RWPE1 (cell line): ENCODE measurements at regions not wholly inside any gene's neighbourhood (a gene's known extent, or its start where the extent isn't known, plus 50 kb on each side); places are given as distances from the start of the nearest gene placed in this dataset.

Experiments
- CTCF ChIA-PET: fragments of 350-600 bp; sonication (Branson Sonifier 250); formaldehyde crosslinking; extraction: SDS; loops from one replicate; lab custom pipeline; 2021; lab: Yijun Ruan, JAX
- POLR2A ChIA-PET: fragments of 400-600 bp; formaldehyde crosslinking; extraction: SDS; loops from one replicate; lab custom pipeline; 2020; ENCODE audit warnings: antibody characterized with exemption; ENCODE audit not compliant: low non-redundant PET; lab: Yijun Ruan, JAX
- DNase-seq: peaks from one replicate; pipeline ENCODE4 v3.0.0; 2012; ENCODE audit warnings: low spot score
- H3K27ac ChIP-seq: fragments of 450-650 bp; 2 replicates; pipeline ENCODE4 v1.5.1; 2017
- CTCF ChIP-seq: fragments of 450-650 bp; conservative IDR thresholded peaks from 2 replicates; pipeline ENCODE4 v1.5.1; 2017; ENCODE audit warnings: low read depth, mild to moderate bottlenecking

DNA sequence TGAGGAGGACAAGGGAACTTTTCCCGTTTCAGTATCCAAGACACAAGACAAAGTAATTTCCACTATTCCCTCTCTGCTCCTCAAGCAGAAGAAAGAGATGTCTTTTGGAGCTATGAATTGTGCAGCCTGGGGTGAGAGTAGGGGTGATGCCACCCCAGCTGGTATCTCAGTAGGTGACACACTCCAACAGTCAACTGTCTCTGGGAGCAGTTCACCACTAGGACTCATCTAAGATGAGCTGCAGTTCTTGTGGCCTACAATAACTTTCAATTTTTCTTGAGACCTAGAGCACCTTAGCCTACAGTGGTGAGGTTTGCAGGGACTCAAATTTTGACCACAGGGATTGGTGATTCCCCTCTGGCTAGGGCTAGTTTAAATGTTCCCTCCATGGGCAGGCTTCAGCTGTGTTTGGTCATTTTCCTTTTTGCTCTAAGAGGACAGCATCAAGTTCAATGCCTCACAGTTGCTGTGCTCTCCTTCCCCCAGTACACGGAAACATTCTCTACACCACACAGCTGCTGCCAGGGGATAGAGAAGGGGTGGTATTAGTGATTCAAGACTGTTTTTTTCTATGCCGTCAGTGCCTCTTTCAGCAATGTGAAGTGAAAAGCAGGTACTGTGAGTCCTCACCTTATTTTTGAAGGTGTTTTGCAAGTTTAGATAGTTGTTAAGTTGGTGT lies 278.6 kb upstream of the RORB start:
- ChIA-PET POLR2A (no interaction called here), CTCF (no interaction called here)
- TF ChIP-seq CTCF, result no peak
- DNase-seq, result no peak
- no peak overlapping the region for H3K27ac ChIP-seq

GRCh38 chr9:74220327-74220726 lies 276.8 kb upstream of the RORB start:
- no peak overlapping the region for H3K27ac ChIP-seq
- CTCF ChIA-PET, result no interaction called here
- DNase-seq, result no peak
- TF ChIP-seq CTCF, result no peak
- POLR2A ChIA-PET, result no interaction called here

DNA sequence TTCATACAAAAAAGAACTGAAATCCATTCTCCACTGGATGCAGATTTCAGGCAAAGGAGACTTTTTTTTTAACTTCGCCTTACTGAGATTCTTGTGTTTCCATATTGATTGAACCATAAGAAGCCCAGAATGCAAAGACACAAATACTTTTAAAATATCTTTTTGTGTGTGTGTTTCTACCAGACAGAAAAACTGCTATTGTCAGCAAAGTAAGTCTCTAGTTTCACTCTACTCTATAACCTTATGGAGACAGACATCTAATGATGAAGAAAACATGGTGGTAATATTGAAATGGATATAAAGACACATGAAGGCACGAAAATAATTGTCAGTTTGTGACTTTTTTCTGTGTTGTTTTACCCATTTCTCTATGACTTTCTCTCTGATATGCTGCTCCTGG lies 260.3 kb upstream of the RORB start:
- no peak overlapping the region for H3K27ac ChIP-seq

GRCh38 chr9:74245866-74246497 lies 251.2 kb upstream of the RORB start:
- ChIA-PET CTCF (no interaction called here), POLR2A (no interaction called here)
- no peak for DNase-seq
- TF ChIP-seq CTCF, result no peak
- H3K27ac ChIP-seq, result no peak overlapping the region

More for the DNA sequence above, 260.3 kb upstream of the RORB start:
- no peak for TF ChIP-seq CTCF
- ChIA-PET CTCF (no interaction called here), POLR2A (no interaction called here)
- no peak for DNase-seq

GRCh38 chr9:74255489-74255984 lies 241.6 kb upstream of the RORB start:
- TF ChIP-seq CTCF, result no peak
- ChIA-PET POLR2A (no interaction called here), CTCF (no interaction called here)
- no peak for DNase-seq
- H3K27ac ChIP-seq, result no peak overlapping the region

- no peak overlapping the region for H3K27ac ChIP-seq
- no peak for DNase-seq
- no peak for TF ChIP-seq CTCF
- POLR2A ChIA-PET, result no interaction called here
- CTCF ChIA-PET, result interaction anchor here (0.7 kb wide), 1 partner anchor 148 kb away, joined by 4 read pairs; no protein-coding TSS in a partner anchor
These were observed 221.1 kb upstream of the RORB start for GRCh38 chr9:74275872-74276508.
